ENCODE measurements at regions not wholly inside any gene's neighbourhood (a gene's known extent, or its start where the extent isn't known, plus 50 kb on each side); places are given as distances from the start of the nearest gene placed in this dataset.
"Not testable (repeated sequence)": the region's sequence is repeated elsewhere in the genome, so short reads cannot be mapped to it uniquely, and the experiment has no call there.

- H3K27me3 ChIP-seq: peaks cover 26% of the 10 kb centered on the region
- 75 to 82% methylated on average over 11 to 12 of the region's 22 CpGs for WGBS, 2 donors (ENCODE audit: low coverage in 1 of 2)
- H3K27ac ChIP-seq: no peak overlapping the region
- no peaks in the 10 kb centered on the region for H3K36me3 ChIP-seq
- no peak overlapping the region for H3K4me3 ChIP-seq
- no peak for ATAC-seq
- TF ChIP-seq EP300 (IDR thresholded peaks at IDR 0.05) (no peak), POLR2A (IDR thresholded peaks at IDR 0.05) (no peak), CTCF (IDR thresholded peaks at IDR 0.05) (no peak), POLR2AphosphoS5 (IDR thresholded peaks at IDR 0.05) (no peak)
- H3K4me1 ChIP-seq: no peaks in the 10 kb centered on the region
- peaks cover 0 to under 1% (median 0%) of the 10 kb centered on the region in 3 donors for H3K9me3 ChIP-seq
These were observed 114.2 kb downstream of the RTP5 start for GRCh38 chr2:241983571-241984270.

GRCh38 chr2:241984271-241984655 lies 114.7 kb downstream of the RTP5 start:
- H3K27me3 ChIP-seq: peaks cover 26% of the 10 kb centered on the region
- no peak overlapping the region for H3K4me3 ChIP-seq
- H3K27ac ChIP-seq: no peak overlapping the region
- H3K36me3 ChIP-seq: no peaks in the 10 kb centered on the region
- no peak for ATAC-seq
- no peaks in the 10 kb centered on the region for H3K4me1 ChIP-seq
- TF ChIP-seq POLR2AphosphoS5 (IDR thresholded peaks at IDR 0.05) (no peak), CTCF (IDR thresholded peaks at IDR 0.05) (no peak), EP300 (IDR thresholded peaks at IDR 0.05) (no peak), POLR2A (IDR thresholded peaks at IDR 0.05) (no peak)
- 66 to 77% methylated on average over 8 to 9 of the region's 12 CpGs for WGBS, 2 donors (ENCODE audit: low coverage in 1 of 2)
- no peaks in the 10 kb centered on the region for H3K9me3 ChIP-seq

- no peak for ATAC-seq
- H3K9me3 ChIP-seq: no peaks in the 10 kb centered on the region
These were observed 115.1 kb downstream of the RTP5 start for GRCh38 chr2:241984658-241985057.

GRCh38 chr2:241985161-241985985 lies 115.8 kb downstream of the RTP5 start:
- H3K4me3 ChIP-seq, H3K36me3 ChIP-seq, ATAC-seq, H3K4me1 ChIP-seq, H3K27ac ChIP-seq, H3K9me3 ChIP-seq: not testable (repeated sequence)
- 60 to 77% methylated on average over 1 to 35 of the region's 46 CpGs for WGBS, 2 donors (ENCODE audit: low coverage in 1 of 2)
- peaks cover 26% of the 10 kb centered on the region for H3K27me3 ChIP-seq

More at GRCh38 chr2:241984658-241985057, 115.1 kb downstream of the RTP5 start:
- Histone ChIP-seq H3K27ac (no peak overlapping the region), H3K27me3 (peaks cover 26% of the 10 kb centered on the region), H3K4me3 (no peak overlapping the region), H3K4me1 (no peaks in the 10 kb centered on the region), H3K36me3 (no peaks in the 10 kb centered on the region)
- TF ChIP-seq CTCF (IDR thresholded peaks at IDR 0.05) (no peak), POLR2AphosphoS5 (IDR thresholded peaks at IDR 0.05) (no peak), POLR2A (IDR thresholded peaks at IDR 0.05) (no peak), EP300 (IDR thresholded peaks at IDR 0.05) (no peak)
- WGBS, 2 donors (ENCODE audit: low coverage in 1 of 2): 63 to 67% methylated on average over 4 to 6 of the region's 6 CpGs

- H3K4me1 ChIP-seq: no peaks in the 10 kb centered on the region
- ATAC-seq: no peak
- H3K9me3 ChIP-seq: no peaks in the 10 kb centered on the region
- no peaks in the 10 kb centered on the region for H3K36me3 ChIP-seq
- 77% methylated on average over 4 of the region's 5 CpGs; no CpG with 5 or more reads in 1 of the 2 donors for WGBS, 2 donors (ENCODE audit: low coverage in 1 of 2)
- H3K27me3 ChIP-seq: peaks cover 26% of the 10 kb centered on the region
- no peak overlapping the region for H3K4me3 ChIP-seq
- no peak overlapping the region for H3K27ac ChIP-seq
- TF ChIP-seq POLR2AphosphoS5 (IDR thresholded peaks at IDR 0.05) (no peak), POLR2A (IDR thresholded peaks at IDR 0.05) (no peak), EP300 (IDR thresholded peaks at IDR 0.05) (no peak), CTCF (IDR thresholded peaks at IDR 0.05) (no peak)
These were observed 116.4 kb downstream of the RTP5 start for GRCh38 chr2:241985986-241986329.

Measured in gastroesophageal sphincter (tissue), 4 donors.